Activated CD4-positive, CD25-positive, alpha-beta regulatory T cell treated with anti-CD3 and anti-CD28 coated beads, Interleukin-2, amount 50 U/mL, for 16 hours (primary cell): ENCODE measurements at regions not wholly inside any gene's neighbourhood (a gene's known extent, or its start where the extent isn't known, plus 50 kb on each side); places are given as distances from the start of the nearest gene placed in this dataset.

Source experiments
- DNase-seq: peaks from one replicate; pipeline ENCODE4 v3.0.0-alpha.2; 2020; ENCODE audit warnings: low read depth, low spot score

- no peak for DNase-seq
These were observed 296.1 kb downstream of the TFAP2C start for GRCh38 chr20:56925082-56925830.

GRCh38 chr20:56925831-56926170, 296.7 kb downstream of the TFAP2C start:
- no peak for DNase-seq

GRCh38 chr20:56926501-56926900, 297.4 kb downstream of the TFAP2C start:
- no peak for DNase-seq

GRCh38 chr20:56927127-56927526, 298.0 kb downstream of the TFAP2C start:
- DNase-seq: no peak

- no peak for DNase-seq
These were observed 298.9 kb downstream of the TFAP2C start for GRCh38 chr20:56928007-56928406.

GRCh38 chr20:56929606-56930005, 300.5 kb downstream of the TFAP2C start:
- DNase-seq: no peak

GRCh38 chr20:56930876-56931275, 301.8 kb downstream of the TFAP2C start:
- no peak for DNase-seq

- no peak for DNase-seq
These were observed 303.6 kb downstream of the TFAP2C start for GRCh38 chr20:56932575-56933330.

- DNase-seq: no peak
These were observed 304.2 kb downstream of the TFAP2C start for GRCh38 chr20:56933331-56933698.

GRCh38 chr20:56934888-56935287, 305.8 kb downstream of the TFAP2C start:
- DNase-seq: no peak

GRCh38 chr20:56940466-56940865, 311.4 kb downstream of the TFAP2C start:
- DNase-seq: no peak

- DNase-seq: no peak
These were observed 312.1 kb downstream of the TFAP2C start for GRCh38 chr20:56941101-56941686.

- no peak for DNase-seq
These were observed 315.1 kb downstream of the TFAP2C start for GRCh38 chr20:56943946-56944945.

GRCh38 chr20:56945057-56945456, 316.0 kb downstream of the TFAP2C start:
- DNase-seq: no peak

GRCh38 chr20:56945901-56946300, 316.8 kb downstream of the TFAP2C start:
- no peak for DNase-seq

- no peak for DNase-seq
These were observed 317.1 kb downstream of the BMP7 start for GRCh38 chr20:56949318-56949717.

GRCh38 chr20:56952258-56953047, 314.0 kb downstream of the BMP7 start:
- DNase-seq: no peak

GRCh38 chr20:56953048-56953586, 313.3 kb downstream of the BMP7 start:
- DNase-seq: no peak

- no peak for DNase-seq
These were observed 311.6 kb downstream of the BMP7 start for GRCh38 chr20:56954797-56955196.

GRCh38 chr20:56955680-56956079, 310.8 kb downstream of the BMP7 start:
- no peak for DNase-seq

- no peak for DNase-seq
These were observed 309.9 kb downstream of the BMP7 start for GRCh38 chr20:56956534-56956933.
